GM21367 (cell line): ENCODE measurements at regions not wholly inside any gene's neighbourhood (a gene's known extent, or its start where the extent isn't known, plus 50 kb on each side); places are given as distances from the start of the nearest gene placed in this dataset.

Experiments used
- ATAC-seq: cut with Tn5 transposase; IDR thresholded peaks from one replicate; pipeline ENCODE4 v1.9.1; 2021; ENCODE audit not compliant: unreplicated experiment

- no peak for ATAC-seq
Observed at GRCh38 chr9:88233091-88233490, 94.8 kb upstream of the SPATA31C2 start.

GRCh38 chr9:88230612-88231011 lies 92.3 kb upstream of the SPATA31C2 start:
- no peak for ATAC-seq

GRCh38 chr9:88229434-88229833 lies 91.2 kb upstream of the SPATA31C2 start:
- ATAC-seq = no peak

- no peak for ATAC-seq
Observed at GRCh38 chr9:88224938-88225337, 86.7 kb upstream of the SPATA31C2 start.

- ATAC-seq = no peak
Observed at GRCh38 chr9:88221105-88221504, 82.8 kb upstream of the SPATA31C2 start.

- ATAC-seq = no peak
Observed at GRCh38 chr9:88220652-88221051, 82.4 kb upstream of the SPATA31C2 start.

- ATAC-seq = no peak
Observed at GRCh38 chr9:88219601-88220000, 81.3 kb upstream of the SPATA31C2 start.

GRCh38 chr9:88218726-88219125 lies 80.5 kb upstream of the SPATA31C2 start:
- no peak for ATAC-seq

- ATAC-seq = no peak
Observed at GRCh38 chr9:88216126-88216995, 78.1 kb upstream of the SPATA31C2 start.

GRCh38 chr9:88215196-88216125 lies 77.2 kb upstream of the SPATA31C2 start:
- ATAC-seq = no peak

GRCh38 chr9:88202321-88202720 lies 64.0 kb upstream of the SPATA31C2 start:
- ATAC-seq = no peak

GRCh38 chr9:88198341-88198807 lies 60.1 kb upstream of the SPATA31C2 start:
- no peak for ATAC-seq

- ATAC-seq = no peak
Observed at GRCh38 chr9:88197781-88198340, 59.6 kb upstream of the SPATA31C2 start.

GRCh38 chr9:88197016-88197415 lies 58.7 kb upstream of the SPATA31C2 start:
- no peak for ATAC-seq

GRCh38 chr9:88196142-88196790 lies 58.0 kb upstream of the SPATA31C2 start:
- ATAC-seq = no peak

- no peak for ATAC-seq
Observed at GRCh38 chr9:88193766-88194165, 55.5 kb upstream of the SPATA31C2 start.

GRCh38 chr9:88191456-88191855 lies 53.2 kb upstream of the SPATA31C2 start:
- ATAC-seq = no peak

- no peak for ATAC-seq
Observed at GRCh38 chr9:88189371-88189770, 51.1 kb upstream of the SPATA31C2 start.
